ENCODE measurements at regions not wholly inside any gene's neighbourhood (a gene's known extent, or its start where the extent isn't known, plus 50 kb on each side); places are given as distances from the start of the nearest gene placed in this dataset.

DNA sequence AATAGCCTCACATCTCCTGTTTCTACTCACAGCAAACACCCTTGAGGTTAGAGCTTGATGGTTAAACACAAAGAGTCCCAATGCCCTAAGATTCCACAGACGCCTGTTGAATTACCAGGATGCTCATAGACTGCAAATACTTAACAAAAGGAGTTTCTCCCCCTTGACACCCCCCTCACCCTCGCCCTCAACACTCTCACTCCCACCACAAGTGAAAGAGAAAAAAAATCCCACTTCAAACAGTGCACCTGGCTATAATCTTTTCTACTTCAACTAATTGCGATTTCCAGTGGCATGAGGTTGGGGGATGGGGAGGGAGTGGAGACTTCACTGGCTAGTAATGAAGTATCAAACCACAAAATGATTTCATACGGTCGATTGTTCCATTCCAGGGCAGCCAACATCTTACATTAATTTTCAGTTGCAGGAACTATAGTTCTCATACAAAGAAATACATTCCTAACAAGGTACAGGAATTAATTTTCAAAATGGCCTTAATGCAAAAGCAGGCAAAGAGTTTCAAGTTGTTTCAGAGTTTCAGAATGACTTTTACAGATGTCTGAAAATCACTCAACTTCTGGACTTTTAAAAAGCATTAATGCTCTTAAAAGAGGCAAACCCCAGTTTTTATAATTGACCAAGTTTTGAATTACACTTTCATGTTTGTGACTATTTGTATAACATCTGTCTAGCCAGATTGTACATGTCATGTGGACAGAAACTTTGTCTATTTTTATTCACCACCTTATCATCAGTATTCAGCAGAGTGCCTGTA, 390.7 kb downstream of the C12orf75 start:
- no peak for DNase-seq

DNA sequence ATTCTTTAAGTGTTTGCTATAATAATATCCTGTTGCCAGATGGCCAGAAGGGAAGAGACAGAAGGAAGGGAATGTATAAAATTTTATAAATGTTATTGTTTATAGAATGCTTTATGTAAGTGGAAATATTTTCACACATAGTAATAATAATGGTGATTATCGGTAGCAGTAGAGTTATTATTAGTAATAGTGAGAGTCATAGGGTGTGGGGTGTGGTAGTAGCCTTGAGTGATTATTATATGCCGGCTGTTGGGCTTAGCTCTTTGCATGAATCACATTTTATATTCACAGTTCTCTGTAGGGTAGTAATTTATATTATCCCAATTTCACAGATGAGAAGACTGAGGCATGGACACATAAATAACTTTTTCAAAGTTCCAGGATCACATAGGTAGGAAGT, 391.4 kb downstream of the C12orf75 start:
- DNase-seq, result no peak

DNA sequence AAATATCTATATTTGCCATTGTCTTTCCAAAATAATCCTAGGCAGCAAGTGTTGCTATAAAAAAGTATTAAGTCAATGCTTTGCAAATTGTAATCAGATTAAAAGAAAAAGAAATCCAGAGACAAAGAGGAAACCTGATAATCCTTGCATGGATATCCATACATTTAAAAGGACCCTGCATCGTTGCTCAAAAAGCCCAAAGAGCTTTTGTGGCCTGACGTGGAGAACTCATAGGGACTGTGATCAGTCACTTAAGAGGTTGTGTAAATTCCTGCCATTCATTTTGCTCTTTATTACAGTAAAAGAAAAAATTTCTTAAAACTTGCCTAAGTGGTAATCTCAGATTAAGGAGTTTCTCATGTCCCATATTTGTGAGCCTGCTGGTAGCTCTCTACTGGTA, 392.6 kb downstream of the C12orf75 start:
- no peak for DNase-seq

DNA sequence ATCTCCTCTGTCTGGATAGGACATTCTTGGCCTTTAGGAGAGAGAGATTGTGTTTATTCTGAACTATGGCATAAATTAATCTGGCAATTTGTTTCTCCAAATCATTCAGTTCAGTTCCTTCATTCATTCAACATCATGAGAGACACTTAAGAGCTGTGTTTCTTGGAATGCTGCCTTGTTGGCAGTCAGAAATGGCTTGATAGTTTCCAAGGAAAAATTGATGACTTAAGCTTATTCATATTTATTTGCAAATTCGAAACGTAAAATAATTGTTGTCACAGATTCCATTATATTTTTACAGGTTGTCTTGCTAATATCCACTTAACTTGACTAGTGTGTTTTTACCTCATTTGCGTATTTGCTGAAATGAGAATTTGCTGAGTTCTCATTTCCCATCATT, 393.0 kb downstream of the C12orf75 start:
- DNase-seq, result no peak

GRCh38 chr12:105724641-105725040, 394.1 kb downstream of the C12orf75 start:
- DNase-seq, result no peak

- DNase-seq, result no peak
Observed at GRCh38 chr12:105725054-105725453, 394.6 kb downstream of the C12orf75 start.

GRCh38 chr12:105729181-105729771, 398.8 kb downstream of the C12orf75 start:
- DNase-seq, result no peak

DNA sequence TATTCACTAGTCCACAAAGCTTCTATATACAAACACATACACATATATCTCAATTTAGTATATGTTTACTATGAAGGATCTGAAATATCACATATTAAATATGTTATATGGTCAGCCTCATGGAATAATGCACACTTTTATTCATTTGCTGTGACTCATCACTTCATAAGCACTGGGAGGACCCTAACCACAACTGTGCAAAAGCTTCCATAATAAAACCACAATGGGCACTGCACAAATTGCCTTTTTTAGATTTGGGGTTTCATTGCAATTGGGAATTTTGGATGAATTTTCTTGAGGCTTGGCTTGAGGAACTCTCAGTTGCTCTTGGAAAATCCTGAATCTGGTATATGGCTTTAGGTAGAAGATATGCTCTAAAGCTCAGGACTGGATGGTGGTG, 399.4 kb downstream of the C12orf75 start:
- DNase-seq, result no peak

DNA sequence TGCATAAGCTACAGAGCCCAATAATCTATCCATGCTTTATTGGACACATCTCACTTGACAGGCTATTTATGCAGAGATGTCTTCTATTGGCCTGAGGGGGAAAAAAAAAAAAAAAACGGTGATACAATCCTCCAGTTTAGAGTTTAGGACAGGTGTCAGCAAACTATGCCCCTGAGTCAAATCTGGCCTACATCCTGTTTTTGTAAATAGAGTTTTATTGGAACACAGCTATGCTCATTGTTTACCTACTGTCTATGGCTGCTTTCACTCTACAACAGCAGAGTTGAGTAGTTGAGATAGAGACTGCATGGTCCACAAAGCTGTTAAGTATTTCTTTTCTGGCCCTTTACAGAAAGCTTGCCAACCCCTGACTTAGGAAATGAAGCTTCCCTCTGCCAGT, 403.1 kb downstream of the C12orf75 start:
- DNase-seq, result no peak

DNA sequence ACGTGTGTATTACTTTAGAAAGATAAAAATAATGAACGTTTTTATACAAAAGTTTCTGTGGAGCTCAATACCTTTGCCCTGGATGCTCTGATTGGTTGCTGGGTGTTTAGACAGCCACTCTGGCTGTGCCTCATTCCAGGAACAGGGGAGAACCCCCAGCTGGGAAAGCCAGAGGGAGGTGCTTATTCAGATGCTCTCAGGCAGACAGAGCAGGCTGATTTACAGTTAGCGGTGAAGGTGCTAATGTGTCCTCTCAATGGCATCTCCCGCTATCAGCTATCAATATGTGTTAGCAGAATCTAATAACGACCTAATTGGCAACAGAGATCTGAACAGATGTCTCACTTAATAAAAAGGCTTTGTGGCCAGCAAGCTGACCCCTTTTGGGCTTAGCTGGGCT, 402.3 kb downstream of the NUAK1 start:
- no peak for DNase-seq

DNA sequence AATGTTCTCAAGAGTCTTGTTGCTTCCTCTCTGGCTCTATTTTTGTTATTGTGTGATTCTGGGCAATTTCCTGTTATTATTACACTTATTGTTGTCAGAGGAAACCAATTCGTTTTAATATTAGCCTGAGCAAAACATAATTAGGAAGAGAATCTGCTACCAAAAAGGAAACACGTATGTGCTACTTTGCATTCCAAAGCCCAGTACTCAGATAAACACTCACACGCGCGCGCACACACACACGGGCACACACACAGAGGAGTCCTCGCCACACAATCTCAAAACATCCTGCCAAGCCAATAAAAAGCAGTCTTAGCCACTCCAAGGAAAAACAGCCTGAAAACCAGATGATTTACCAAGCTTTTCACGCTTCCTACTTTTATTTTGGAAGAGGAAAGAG, 400.7 kb downstream of the NUAK1 start:
- DNase-seq, result no peak

- DNase-seq, result no peak
Observed at GRCh38 chr12:105740369-105740768, 398.4 kb downstream of the NUAK1 start.

DNA sequence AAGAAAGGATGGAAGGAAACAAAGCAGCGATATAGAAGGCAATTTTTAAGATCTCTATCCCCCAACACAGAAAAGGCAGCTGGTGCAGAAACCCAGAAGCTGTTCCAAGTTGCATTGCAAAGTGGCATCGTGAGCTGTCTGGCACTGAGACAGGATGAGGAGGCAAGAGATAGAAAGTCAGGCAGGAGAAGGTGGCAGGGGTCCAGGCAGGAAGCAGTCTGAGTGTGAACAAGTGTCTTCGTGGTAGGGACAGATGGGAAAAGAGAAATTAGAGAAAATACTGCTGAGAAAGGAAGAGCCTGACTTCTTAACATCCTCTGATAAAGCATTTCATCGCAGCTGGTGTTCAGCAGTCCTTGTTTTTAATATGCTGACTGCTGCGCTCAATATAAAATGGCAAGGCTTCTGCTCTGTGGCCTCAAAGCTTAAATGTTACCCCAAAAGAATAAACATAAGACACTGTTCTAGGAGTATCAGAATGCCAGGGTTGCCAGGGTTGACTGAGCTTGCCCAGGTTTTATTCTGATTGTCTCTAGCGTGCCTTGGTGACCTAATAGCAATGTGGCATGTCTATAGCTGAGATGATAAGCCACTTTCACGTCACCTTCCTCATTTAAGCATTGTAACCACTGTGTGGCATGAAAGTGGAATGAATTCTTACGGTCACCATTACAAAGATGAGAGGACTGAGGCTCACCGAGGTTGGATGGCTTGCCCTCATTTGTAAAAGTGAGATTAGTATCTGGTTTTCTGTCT, 397.6 kb downstream of the NUAK1 start:
- no peak for DNase-seq

DNA sequence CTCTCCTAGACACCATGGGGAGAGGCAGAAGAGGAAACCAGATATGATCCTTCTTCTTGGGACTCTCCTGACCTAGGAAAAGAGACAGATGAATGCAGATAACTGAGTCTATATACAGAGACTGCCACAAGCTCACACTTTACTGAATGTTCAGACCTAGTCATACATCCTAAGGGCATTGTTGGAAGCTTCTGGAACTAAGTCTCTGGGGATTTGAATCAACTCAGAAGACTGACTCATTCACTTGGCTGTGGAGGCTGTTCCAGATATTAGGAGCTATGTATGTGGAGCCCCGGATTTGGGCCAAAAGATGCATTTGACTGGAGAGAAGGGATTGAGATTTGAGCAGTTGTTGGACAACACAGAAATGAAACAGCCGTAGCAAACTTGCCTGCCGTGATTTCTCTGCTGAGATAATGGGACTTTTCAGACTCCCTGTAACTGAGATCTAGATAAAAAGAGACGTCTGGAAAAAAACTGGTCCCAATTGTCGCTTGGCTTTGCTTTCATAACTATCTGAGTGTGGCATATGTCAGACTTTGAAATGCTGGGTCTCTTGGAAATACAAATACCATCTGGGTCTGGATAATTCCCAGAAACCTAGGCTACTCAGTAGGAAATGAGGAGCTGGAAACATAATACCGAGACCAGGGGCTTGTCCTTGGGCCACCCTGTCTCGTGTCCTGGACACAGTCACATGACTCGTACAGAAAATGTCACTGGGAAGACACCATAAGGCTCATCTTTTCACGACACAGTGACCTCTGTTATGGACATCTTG, 396.8 kb downstream of the NUAK1 start:
- no peak for DNase-seq

- no peak for DNase-seq
Observed at GRCh38 chr12:105742567-105742874, 396.2 kb downstream of the NUAK1 start.

- DNase-seq, result no peak
Observed at GRCh38 chr12:105744371-105745058, 394.2 kb downstream of the NUAK1 start.

- DNase-seq, result no peak
Observed at GRCh38 chr12:105745811-105746210, 392.9 kb downstream of the NUAK1 start.

DNA sequence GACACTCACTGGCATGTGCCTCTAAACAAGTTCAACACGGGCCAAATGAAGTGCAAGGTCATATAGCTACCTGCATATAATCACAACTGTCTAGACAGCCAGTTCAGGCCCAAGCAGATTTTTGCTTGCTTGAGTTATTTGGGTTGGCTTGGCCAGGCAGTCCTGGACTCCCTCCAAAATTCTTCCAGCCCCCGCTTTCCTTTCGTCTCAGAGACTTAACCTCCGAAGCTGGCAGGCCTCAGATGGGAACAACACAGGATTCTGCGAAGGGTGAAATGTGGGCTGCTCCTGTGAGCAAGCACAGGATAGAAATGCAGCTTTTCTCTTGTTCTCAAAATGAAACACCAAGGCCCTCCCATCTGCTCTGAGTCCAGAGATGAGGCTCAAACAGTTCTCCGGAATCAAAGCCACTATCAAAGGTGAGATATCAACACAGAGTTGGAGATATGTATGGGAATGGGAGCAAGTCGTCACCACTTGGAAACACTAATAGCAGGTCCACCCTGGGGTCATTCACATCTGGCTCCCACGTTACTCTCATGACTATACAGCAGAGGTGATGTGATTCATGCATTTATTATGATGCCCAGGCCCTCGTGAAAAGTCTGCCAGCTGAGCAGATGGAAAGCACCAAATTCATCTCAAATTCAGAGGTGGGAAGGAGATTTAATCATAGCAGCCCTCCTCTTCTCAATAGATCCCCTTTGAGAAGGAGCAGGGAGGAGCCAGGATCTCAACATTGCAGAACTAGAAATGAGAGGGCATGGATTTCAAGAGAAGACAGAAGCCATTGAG, 389.8 kb downstream of the NUAK1 start:
- no peak for DNase-seq

DNA sequence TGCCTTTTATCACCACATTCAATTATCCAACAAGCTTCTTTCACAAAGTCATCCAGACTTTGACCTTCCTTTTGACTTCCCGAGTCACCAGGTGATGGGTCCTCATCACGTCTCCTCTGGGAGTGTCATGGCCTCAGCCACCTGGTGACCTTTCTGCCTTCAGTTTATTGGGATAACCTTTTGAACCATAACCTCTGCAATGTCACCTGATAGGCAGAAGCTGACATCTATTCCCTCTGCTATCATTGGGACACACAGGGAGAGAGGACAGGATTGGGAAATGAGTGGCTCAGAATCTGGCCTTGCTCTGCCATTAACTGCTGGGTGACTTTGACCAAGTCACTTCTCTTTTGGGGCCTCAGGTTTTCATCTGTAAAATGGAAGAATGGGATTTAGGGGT, 388.7 kb downstream of the NUAK1 start:
- no peak for DNase-seq

DNA sequence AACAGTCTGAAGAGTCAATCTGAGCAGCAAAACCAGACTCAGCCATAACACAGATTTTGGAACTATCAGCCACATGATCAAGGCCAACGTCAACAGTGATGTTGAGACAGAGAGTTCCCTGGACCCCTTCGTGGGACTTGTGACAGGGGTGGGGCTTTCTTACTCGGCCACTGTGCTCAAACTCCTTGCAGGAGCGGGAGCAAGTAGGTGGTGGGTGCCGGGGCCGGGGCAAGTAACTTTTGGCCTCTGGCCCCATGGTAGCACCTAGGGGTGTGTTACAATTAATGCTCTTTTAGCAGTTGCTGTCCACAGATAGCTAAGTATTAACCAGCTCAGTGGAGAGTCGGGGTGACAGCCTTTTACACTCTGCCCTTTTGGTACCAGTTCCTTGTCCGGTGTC, 384.4 kb downstream of the NUAK1 start:
- no peak for DNase-seq

- DNase-seq, result no peak
Observed at GRCh38 chr12:105756961-105757360, 381.8 kb downstream of the NUAK1 start.

DNA sequence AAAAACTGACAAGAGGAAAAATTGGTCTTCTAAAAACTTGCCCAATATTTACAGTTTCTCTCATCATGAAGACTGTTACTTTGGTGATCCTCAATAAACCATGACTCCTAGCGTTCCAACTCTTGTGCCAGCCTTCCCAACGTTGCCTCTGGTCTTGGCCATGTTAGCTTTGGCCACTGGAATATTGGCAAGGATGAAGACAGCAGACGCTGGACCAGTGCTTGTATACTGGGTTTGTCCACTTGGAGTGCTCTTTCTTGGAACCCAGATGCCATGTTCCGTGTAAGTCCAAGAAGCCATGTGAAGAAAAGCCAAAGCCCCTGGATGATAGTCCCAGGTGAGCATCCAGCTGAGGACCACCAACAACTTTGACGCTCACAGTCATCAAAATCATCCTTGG, 379.6 kb downstream of the NUAK1 start:
- no peak for DNase-seq

Data from activated CD4-positive, alpha-beta T cell treated with anti-CD3 and anti-CD28 coated beads, Interleukin-2, amount 50 U/mL, for 48 hours (primary cell).